H1 (cell line): ENCODE measurements at regions not wholly inside any gene's neighbourhood (a gene's known extent, or its start where the extent isn't known, plus 50 kb on each side); places are given as distances from the start of the nearest gene placed in this dataset.

Experiments used
- CTCF ChIA-PET: fragments of 300-600 bp; sonication (Branson Sonifier 250); formaldehyde crosslinking; loops from one replicate; lab custom pipeline; 2021; ENCODE audit not compliant: partially characterized antibody; lab: Charles Lee
- POLR2A ChIA-PET: fragments of 300-600 bp; sonication (Branson Sonifier 250); formaldehyde crosslinking; loops from one replicate; lab custom pipeline; 2021; ENCODE audit warnings: inconsistent platforms; ENCODE audit not compliant: partially characterized antibody; lab: Charles Lee
- DNase-seq, 2 experiments: peaks; one replicate each; pipeline versions ENCODE4 v3.0.0 to v3.0.0-alpha.2; 2010 to 2022; ENCODE audit warnings: low spot score in 2 of 2, low read depth in 1 of 2, mixed read lengths in 1 of 2
- FAIRE-seq: peaks from 2 replicates; lab custom pipeline; 2011; peaks lifted over from hg19 to GRCh38; lab: Jason Lieb, UNC
- H2AFZ ChIP-seq: 2 replicates; pipeline ENCODE4 v1.8.1; 2012; ENCODE audit warnings: low read length, inconsistent platforms
- H2AK5ac ChIP-seq: 2 replicates; pipeline ENCODE4 v1.6.1; 2013; ENCODE audit warnings: low read depth, low read length
- H2BK120ac ChIP-seq: replicated peaks from 2 replicates; pipeline ENCODE3; 2013; ENCODE audit warnings: low read depth, low read length, inconsistent platforms
- H2BK12ac ChIP-seq: 2 replicates; pipeline ENCODE4 v1.6.1; 2013; ENCODE audit warnings: low read depth, low read length
- H2BK15ac ChIP-seq: 2 replicates; pipeline ENCODE4 v1.6.1; 2013; ENCODE audit warnings: low read length
- H2BK20ac ChIP-seq: 2 replicates; pipeline ENCODE4 v1.6.1; 2013; ENCODE audit warnings: low read length
- H2BK5ac ChIP-seq: 2 replicates; pipeline ENCODE4 v1.6.1; 2013; ENCODE audit warnings: low read depth, low read length
- H3K14ac ChIP-seq: 2 replicates; pipeline ENCODE4 v1.6.1; 2013; ENCODE audit warnings: inconsistent platforms; ENCODE audit not compliant: insufficient read length
- H3K18ac ChIP-seq: 2 replicates; pipeline ENCODE4 v1.6.1; 2013; ENCODE audit warnings: low read length; ENCODE audit errors: extremely low read depth
- H3K23ac ChIP-seq: 2 replicates; pipeline ENCODE4 v1.6.1; 2013; ENCODE audit warnings: inconsistent platforms; ENCODE audit not compliant: insufficient read length
- H3K23me2 ChIP-seq: 2 replicates; pipeline ENCODE4 v1.6.1; 2013; ENCODE audit warnings: low read depth, low read length
- H3K27ac ChIP-seq: 2 replicates; pipeline ENCODE4 v1.6.1; 2011; ENCODE audit warnings: low read depth, low read length, inconsistent platforms
- H3K27me3 ChIP-seq, 4 experiments: replicated peaks in 1 of 4; 1 replicate in 1 of 4; 2 replicates in 3 of 4; pipeline versions ENCODE4 v1.6.1 to v1.8.1; 2011 to 2013; ENCODE audit warnings: low read length in 3 of 4, mild to moderate bottlenecking in 3 of 4, inconsistent platforms in 2 of 4, mixed read lengths in 2 of 4, moderate library complexity in 1 of 4; ENCODE audit not compliant: control insufficient read depth in 3 of 4, insufficient read depth in 3 of 4; ENCODE audit errors: extremely low read depth in 1 of 4
- H3K36me3 ChIP-seq, 4 experiments: 2 replicates each; pipeline versions ENCODE4 v1.6.1 to v1.8.1; 2011 to 2013; ENCODE audit warnings: mild to moderate bottlenecking in 4 of 4, low read length in 3 of 4, moderate library complexity in 2 of 4, control low read depth in 1 of 4, inconsistent platforms in 1 of 4; ENCODE audit not compliant: insufficient read depth in 4 of 4, control insufficient read depth in 2 of 4
- H3K4ac ChIP-seq: replicated peaks from 2 replicates; pipeline ENCODE3; 2013; ENCODE audit warnings: low read length, low read depth, mixed read lengths, inconsistent platforms; ENCODE audit not compliant: insufficient read length
- H3K4me1 ChIP-seq, 4 experiments: replicated peaks in 1 of 4; 1 replicate in 1 of 4; 2 replicates in 3 of 4; pipeline versions ENCODE4 v1.6.1 to v1.8.1; 2011 to 2013; ENCODE audit warnings: low read length in 3 of 4, inconsistent platforms in 2 of 4, mixed read lengths in 1 of 4; ENCODE audit not compliant: insufficient read depth in 4 of 4, control insufficient read depth in 3 of 4
- H3K4me2 ChIP-seq, 2 experiments: 2 replicates each; pipeline versions ENCODE4 v1.6.1 to v1.8.1; 2011 to 2013; ENCODE audit warnings: low read depth in 2 of 2, low read length in 2 of 2, control low read depth in 1 of 2, inconsistent platforms in 1 of 2, mild to moderate bottlenecking in 1 of 2; ENCODE audit not compliant: insufficient read depth in 1 of 2
- H3K4me3 ChIP-seq, 4 experiments: fragments of 200-600, 300-600 bp in 1 of 4; sonication (generic), shearing (Covaris generic), sonication (Bioruptor Twin) in 1 of 4; 2 replicates each; pipeline versions ENCODE4 v1.5.1 to v1.8.1; 2011 to 2016; ENCODE audit warnings: low read length in 4 of 4, low read depth in 3 of 4, control low read depth in 2 of 4, inconsistent platforms in 2 of 4, mild to moderate bottlenecking in 2 of 4, mixed read lengths in 1 of 4, moderate library complexity in 1 of 4; ENCODE audit not compliant: insufficient read depth in 2 of 4; ENCODE audit errors: extremely low read depth in 1 of 4
- H3K56ac ChIP-seq: replicated peaks from 2 replicates; pipeline ENCODE3; 2013; ENCODE audit warnings: low read depth, mild to moderate bottlenecking, mixed read lengths, low read length, inconsistent platforms; ENCODE audit not compliant: insufficient read length
- H3K79me1 ChIP-seq: 2 replicates; pipeline ENCODE4 v1.6.1; 2013; ENCODE audit warnings: low read depth, low read length, control low read depth
- H3K79me2 ChIP-seq, 2 experiments: 2 replicates each; pipeline versions ENCODE4 v1.6.1 to v1.8.1; 2012 to 2013; ENCODE audit warnings: low read length in 2 of 2, mild to moderate bottlenecking in 2 of 2, inconsistent platforms in 1 of 2; ENCODE audit not compliant: insufficient read depth in 2 of 2, control insufficient read depth in 1 of 2
- H3K9ac ChIP-seq, 4 experiments: replicated peaks in 1 of 4; 1 replicate in 1 of 4; 2 replicates in 3 of 4; pipeline versions ENCODE4 v1.6.1 to v1.8.1; 2011 to 2013; ENCODE audit warnings: low read depth in 3 of 4, low read length in 3 of 4, control low read depth in 2 of 4, mild to moderate bottlenecking in 2 of 4, moderate library complexity in 2 of 4, inconsistent platforms in 1 of 4; ENCODE audit errors: extremely low read depth in 1 of 4
- H3K9me3 ChIP-seq, 2 experiments: 2 replicates each; pipeline versions ENCODE4 v1.6.1 to v1.8.1; 2012 to 2013; ENCODE audit warnings: mild to moderate bottlenecking in 2 of 2, moderate library complexity in 2 of 2, control low read depth in 1 of 2, inconsistent platforms in 1 of 2, low read depth in 1 of 2, low read length in 1 of 2, mixed read lengths in 1 of 2; ENCODE audit not compliant: insufficient read depth in 2 of 2
- H4K20me1 ChIP-seq, 2 experiments: replicated peaks in 1 of 2; 2 replicates each; pipeline versions ENCODE3 to v1.8.1; 2011 to 2013; ENCODE audit warnings: inconsistent platforms in 2 of 2, low read length in 2 of 2, mild to moderate bottlenecking in 1 of 2; ENCODE audit not compliant: insufficient read depth in 2 of 2, control insufficient read depth in 1 of 2
- H4K5ac ChIP-seq: 2 replicates; pipeline ENCODE4 v1.6.1; 2013; ENCODE audit warnings: low read length, low read depth, mixed read lengths, inconsistent platforms; ENCODE audit not compliant: insufficient read length
- H4K8ac ChIP-seq: 2 replicates; pipeline ENCODE4 v1.8.0; 2013; ENCODE audit warnings: mild to moderate bottlenecking, moderate library complexity, low read length, inconsistent platforms; ENCODE audit not compliant: insufficient read depth; ENCODE audit errors: extremely low read depth
- H4K91ac ChIP-seq: replicated peaks from 2 replicates; pipeline ENCODE3; 2013; ENCODE audit warnings: low read length, mixed read lengths, inconsistent platforms; ENCODE audit not compliant: insufficient read length
- EGR1 ChIP-seq: IDR thresholded peaks from 2 replicates; pipeline ENCODE4 v1.6.1; 2011; ENCODE audit warnings: low read depth, low read length, borderline replicate concordance
- SP2 ChIP-seq: IDR thresholded peaks from 2 replicates; pipeline ENCODE4 v1.6.1; 2012; ENCODE audit warnings: mild to moderate bottlenecking, low read length, inconsistent platforms
- WGBS, 2 experiments: shearing (Covaris generic) in 1 of 2; methylation state at CpG; one replicate each; pipeline versions ENCODE4 v1.1.6 to v1.1.7; 2013 to 2015; ENCODE audit warnings: low lambda C conversion rate in 2 of 2, mixed read lengths in 2 of 2, inconsistent platforms in 1 of 2, low coverage in 1 of 2, missing lambda C conversion rate in 1 of 2; ENCODE audit not compliant: insufficient replicate concordance in 2 of 2, insufficient coverage in 1 of 2, insufficient read length in 1 of 2; ENCODE audit errors: extremely low coverage in 1 of 2, missing lambda C conversion rate in 1 of 2; 5-methylcytosine and 5-hydroxymethylcytosine counted together

DNA sequence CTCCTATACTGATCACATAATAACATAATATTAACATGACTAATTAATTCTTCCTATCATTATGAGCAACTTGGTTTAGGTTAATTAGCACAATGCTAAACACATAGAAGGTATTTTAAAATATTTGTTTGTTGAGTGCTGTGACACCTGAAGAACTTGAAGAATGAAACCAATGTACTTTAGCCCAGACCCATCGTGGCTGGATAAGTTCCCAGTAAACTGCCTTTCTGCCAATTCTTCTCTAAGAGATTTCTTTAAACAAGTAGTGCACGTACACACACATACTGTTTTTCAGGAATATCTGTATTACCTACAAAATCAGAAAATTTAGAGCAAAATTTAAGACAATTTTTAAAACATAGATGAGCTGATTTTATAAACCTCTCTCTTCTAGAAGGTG is 207.4 kb upstream of the SSTR1 start:
- H3K56ac ChIP-seq = no peak overlapping the region
- H3K36me3 ChIP-seq = no peaks in the 10 kb centered on the region
- no peaks in the 10 kb centered on the region for H3K79me1 ChIP-seq
- H2BK20ac ChIP-seq = no peak overlapping the region
- ChIA-PET CTCF (interaction anchor here (0.7 to 3.2 kb wide), 6 partner anchors 8 to 51 kb away, joined by 3 to 19 read pairs (median 4); no protein-coding TSS in a partner anchor), POLR2A (interaction anchor here (1.5 to 6.5 kb wide), 4 partner anchors 10 to 204 kb away, joined by 3 to 50 read pairs (median 10); no protein-coding TSS in a partner anchor)
- H3K23me2 ChIP-seq = peaks cover 2% of the 10 kb centered on the region; the same call in 1 of the 2 replicates
- H2BK120ac ChIP-seq = no peak overlapping the region
- no peaks in the 10 kb centered on the region for H3K79me2 ChIP-seq
- H2BK5ac ChIP-seq = no peak overlapping the region
- no peaks in the 10 kb centered on the region for H3K27me3 ChIP-seq
- H4K8ac ChIP-seq = no peak overlapping the region
- no peak overlapping the region for H3K4me3 ChIP-seq
- no peaks in the 10 kb centered on the region for H3K9me3 ChIP-seq
- H2AFZ ChIP-seq = no peak overlapping the region
- no peaks in the 10 kb centered on the region for H4K20me1 ChIP-seq
- H3K9ac ChIP-seq = no peak overlapping the region
- no peak overlapping the region for H3K23ac ChIP-seq
- no peak overlapping the region for H3K4me2 ChIP-seq
- H2AK5ac ChIP-seq = no peak overlapping the region
- H2BK15ac ChIP-seq = no peak overlapping the region
- DNase-seq (no peak), FAIRE-seq (no peak)
- H4K91ac ChIP-seq = no peak overlapping the region
- WGBS, 2 experiments = 85% methylated on average over 2 of the region's 2 CpGs; no CpG with 5 or more reads in 1 of the 2 experiments
- no peak overlapping the region for H3K27ac ChIP-seq
- H3K4ac ChIP-seq = no peak overlapping the region
- H2BK12ac ChIP-seq = no peak overlapping the region
- no peak overlapping the region for H4K5ac ChIP-seq
- TF ChIP-seq EGR1 (no peak), SP2 (no peak)
- H3K14ac ChIP-seq = no peak overlapping the region
- peaks cover 2 to 11% (median 6%) of the 10 kb centered on the region in 4 experiments; a peak in 5 of 7 replicates for H3K4me1 ChIP-seq
- no peak overlapping the region for H3K18ac ChIP-seq
